HUES48 (cell line): ENCODE measurements at regions not wholly inside any gene's neighbourhood (a gene's known extent, or its start where the extent isn't known, plus 50 kb on each side); places are given as distances from the start of the nearest gene placed in this dataset.

ENCODE experiments used
- H3K27ac ChIP-seq: one replicate; pipeline ENCODE4 v1.7.0; 2013; ENCODE audit warnings: low read depth, low read length, inconsistent platforms
- H3K27me3 ChIP-seq: 2 replicates; pipeline ENCODE4 v1.6.1; 2013; ENCODE audit warnings: mild to moderate bottlenecking, low read length; ENCODE audit not compliant: control insufficient read depth, insufficient read depth
- H3K36me3 ChIP-seq: 2 replicates; pipeline ENCODE4 v1.6.1; 2013; ENCODE audit warnings: low read length; ENCODE audit not compliant: control insufficient read depth, insufficient read depth
- H3K4me1 ChIP-seq: 2 replicates; pipeline ENCODE4 v1.6.1; 2013; ENCODE audit warnings: mild to moderate bottlenecking, low read length; ENCODE audit not compliant: control insufficient read depth, insufficient read depth
- H3K4me3 ChIP-seq: 2 replicates; pipeline ENCODE4 v1.5.1; 2013; ENCODE audit warnings: mild to moderate bottlenecking, low read depth, low read length
- H3K9ac ChIP-seq: 2 replicates; pipeline ENCODE4 v1.6.1; 2013; ENCODE audit warnings: mild to moderate bottlenecking, low read depth, low read length, moderate library complexity
- H3K9me3 ChIP-seq: 2 replicates; pipeline ENCODE4 v1.6.1; 2013; ENCODE audit warnings: low read length; ENCODE audit not compliant: control insufficient read depth, insufficient read depth

DNA sequence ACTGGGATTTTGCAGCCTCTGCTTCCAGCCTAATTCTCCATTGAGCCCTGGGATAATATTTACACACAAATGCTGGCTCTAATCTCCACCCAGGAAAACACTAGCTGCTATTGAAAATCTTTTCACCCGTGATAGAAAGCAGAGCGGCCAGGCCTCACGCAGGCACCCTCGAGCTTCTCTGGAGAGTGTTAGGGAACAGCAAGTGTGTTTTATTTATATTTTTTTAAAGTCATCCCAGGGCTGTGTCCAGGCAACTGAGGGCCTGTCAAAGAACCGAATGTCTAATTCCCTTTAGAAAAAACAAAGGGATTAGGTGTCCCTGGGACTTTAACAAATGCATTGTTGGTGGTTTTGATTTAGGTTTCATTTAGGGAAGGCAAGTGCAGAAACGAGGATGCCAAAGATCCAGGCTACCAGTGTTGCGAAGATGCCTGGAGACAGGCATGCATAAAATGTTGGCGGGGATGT lies 51.2 kb upstream of the SPRY4 start:
- Histone ChIP-seq H3K4me1 (peaks cover 8% of the 10 kb centered on the region), H3K27ac (no peak overlapping the region), H3K36me3 (no peaks in the 10 kb centered on the region), H3K9me3 (no peaks in the 10 kb centered on the region), H3K27me3 (no peaks in the 10 kb centered on the region), H3K9ac (no peak overlapping the region), H3K4me3 (no peak overlapping the region)
